IMR-90 (cell line): ENCODE measurements at regions not wholly inside any gene's neighbourhood (a gene's known extent, or its start where the extent isn't known, plus 50 kb on each side); places are given as distances from the start of the nearest gene placed in this dataset.

Source experiments
- CEBPB ChIP-seq: IDR thresholded peaks from 2 replicates; pipeline ENCODE4 v1.6.1; 2012; ENCODE audit warnings: low read depth, low read length, improper control_type of control experiment
- FOS ChIP-seq: fragments of 150-350 bp; IDR thresholded peaks from 2 replicates; pipeline ENCODE4 v1.6.1; 2016; ENCODE audit warnings: low read depth, low read length
- MXI1 ChIP-seq: IDR thresholded peaks from 2 replicates; pipeline ENCODE4 v1.6.1; 2012; ENCODE audit warnings: low read depth, mild to moderate bottlenecking, low read length, moderate library complexity, borderline replicate concordance
- POLR2A ChIP-seq: IDR thresholded peaks from 2 replicates; pipeline ENCODE4 v1.6.1; 2012; ENCODE audit warnings: mild to moderate bottlenecking, low read depth, low read length
- RAD21 ChIP-seq: IDR thresholded peaks from 2 replicates; pipeline ENCODE4 v1.6.1; 2012; ENCODE audit warnings: low read length, improper control_type of control experiment
- RFX5 ChIP-seq: IDR thresholded peaks from 2 replicates; pipeline ENCODE4 v1.8.0; 2012; ENCODE audit warnings: low read depth, mild to moderate bottlenecking, low read length, moderate library complexity
- SMC3 ChIP-seq: fragments of 150-350 bp; IDR thresholded peaks from 2 replicates; pipeline ENCODE4 v1.6.1; 2016; ENCODE audit warnings: low read depth, mild to moderate bottlenecking, antibody characterized with exemption, low read length, moderate library complexity
- TF ChIP-seq, protein P1 (sequence below): conservative IDR thresholded peaks from 2 replicates; pipeline ENCODE4 v1.5.1; 2012; ENCODE audit warnings: mild to moderate bottlenecking, low read depth, low read length, improper control_type of control experiment
- TF ChIP-seq, protein P2 (sequence below): fragments of 150-350 bp; IDR thresholded peaks from 2 replicates; pipeline ENCODE4 v1.6.1; 2017; ENCODE audit warnings: mild to moderate bottlenecking, antibody characterized with exemption, low read length, low read depth

DNA sequence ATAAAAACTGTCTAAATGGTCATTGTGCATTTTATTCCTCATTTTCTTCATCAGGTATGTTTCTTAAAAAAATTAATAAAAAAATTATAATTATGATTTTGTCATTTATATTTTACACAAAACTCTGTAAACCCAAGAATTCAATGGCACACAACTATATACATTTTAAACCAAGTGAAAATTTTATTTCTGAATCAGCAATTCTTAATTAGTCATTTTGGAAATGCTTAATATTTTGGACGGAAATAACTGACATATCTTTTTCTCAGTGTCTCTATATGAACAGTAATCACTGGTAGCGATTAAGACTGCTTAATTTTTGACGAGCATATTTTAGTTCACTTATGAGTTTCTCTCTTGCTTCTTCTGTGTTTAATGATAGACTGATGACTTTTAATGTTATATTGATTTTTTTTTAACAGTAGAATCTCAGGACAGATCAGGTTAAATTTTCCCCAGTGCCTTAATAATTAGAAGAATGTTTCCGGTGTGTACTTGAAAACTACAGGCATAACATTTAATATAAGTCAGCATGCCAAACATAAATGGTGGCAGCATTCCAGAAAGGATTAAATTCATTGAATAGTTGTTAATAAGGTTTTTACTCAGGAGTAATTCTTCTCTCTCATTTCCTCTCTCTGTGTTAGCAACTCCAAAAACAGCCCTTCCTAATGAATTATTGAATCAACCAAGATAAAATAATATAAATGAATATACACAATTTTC, 644.7 kb upstream of the CDH6 start:
- TF ChIP-seq, protein P1, sequence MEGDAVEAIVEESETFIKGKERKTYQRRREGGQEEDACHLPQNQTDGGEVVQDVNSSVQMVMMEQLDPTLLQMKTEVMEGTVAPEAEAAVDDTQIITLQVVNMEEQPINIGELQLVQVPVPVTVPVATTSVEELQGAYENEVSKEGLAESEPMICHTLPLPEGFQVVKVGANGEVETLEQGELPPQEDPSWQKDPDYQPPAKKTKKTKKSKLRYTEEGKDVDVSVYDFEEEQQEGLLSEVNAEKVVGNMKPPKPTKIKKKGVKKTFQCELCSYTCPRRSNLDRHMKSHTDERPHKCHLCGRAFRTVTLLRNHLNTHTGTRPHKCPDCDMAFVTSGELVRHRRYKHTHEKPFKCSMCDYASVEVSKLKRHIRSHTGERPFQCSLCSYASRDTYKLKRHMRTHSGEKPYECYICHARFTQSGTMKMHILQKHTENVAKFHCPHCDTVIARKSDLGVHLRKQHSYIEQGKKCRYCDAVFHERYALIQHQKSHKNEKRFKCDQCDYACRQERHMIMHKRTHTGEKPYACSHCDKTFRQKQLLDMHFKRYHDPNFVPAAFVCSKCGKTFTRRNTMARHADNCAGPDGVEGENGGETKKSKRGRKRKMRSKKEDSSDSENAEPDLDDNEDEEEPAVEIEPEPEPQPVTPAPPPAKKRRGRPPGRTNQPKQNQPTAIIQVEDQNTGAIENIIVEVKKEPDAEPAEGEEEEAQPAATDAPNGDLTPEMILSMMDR: no peak
- TF ChIP-seq CEBPB (no peak), POLR2A (no peak), RAD21 (no peak), SMC3 (no peak), FOS (no peak), MXI1 (no peak), RFX5 (no peak)
- TF ChIP-seq, protein P2, sequence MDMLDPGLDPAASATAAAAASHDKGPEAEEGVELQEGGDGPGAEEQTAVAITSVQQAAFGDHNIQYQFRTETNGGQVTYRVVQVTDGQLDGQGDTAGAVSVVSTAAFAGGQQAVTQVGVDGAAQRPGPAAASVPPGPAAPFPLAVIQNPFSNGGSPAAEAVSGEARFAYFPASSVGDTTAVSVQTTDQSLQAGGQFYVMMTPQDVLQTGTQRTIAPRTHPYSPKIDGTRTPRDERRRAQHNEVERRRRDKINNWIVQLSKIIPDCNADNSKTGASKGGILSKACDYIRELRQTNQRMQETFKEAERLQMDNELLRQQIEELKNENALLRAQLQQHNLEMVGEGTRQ: no peak
